ENCODE measurements at regions not wholly inside any gene's neighbourhood (a gene's known extent, or its start where the extent isn't known, plus 50 kb on each side); places are given as distances from the start of the nearest gene placed in this dataset.

DNA sequence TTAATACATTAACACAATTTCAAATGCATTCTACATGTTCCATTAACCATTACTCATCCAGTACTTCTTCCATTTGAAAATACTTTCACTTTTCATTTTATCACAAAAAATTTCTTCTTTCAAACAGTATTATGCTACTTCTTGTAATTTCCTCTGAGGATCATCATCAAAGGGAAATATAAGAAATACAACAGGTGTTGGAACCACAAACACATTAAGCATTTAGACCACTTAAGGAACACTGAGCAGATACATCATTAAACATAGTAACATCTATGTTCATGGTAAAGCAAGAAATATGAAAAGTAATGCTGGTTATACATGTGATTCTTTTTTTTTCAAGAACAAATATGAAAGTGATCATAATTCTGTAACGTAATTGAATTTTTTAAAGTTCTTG, 2207.0 kb downstream of the ARAP2 start:
- TF ChIP-seq EP300 (IDR thresholded peaks at IDR 0.05) (no peak), POLR2AphosphoS5 (IDR thresholded peaks at IDR 0.05) (no peak), POLR2A (IDR thresholded peaks at IDR 0.05; ENCODE audit: low read depth) (no peak)
- TF ChIP-seq, protein P1, sequence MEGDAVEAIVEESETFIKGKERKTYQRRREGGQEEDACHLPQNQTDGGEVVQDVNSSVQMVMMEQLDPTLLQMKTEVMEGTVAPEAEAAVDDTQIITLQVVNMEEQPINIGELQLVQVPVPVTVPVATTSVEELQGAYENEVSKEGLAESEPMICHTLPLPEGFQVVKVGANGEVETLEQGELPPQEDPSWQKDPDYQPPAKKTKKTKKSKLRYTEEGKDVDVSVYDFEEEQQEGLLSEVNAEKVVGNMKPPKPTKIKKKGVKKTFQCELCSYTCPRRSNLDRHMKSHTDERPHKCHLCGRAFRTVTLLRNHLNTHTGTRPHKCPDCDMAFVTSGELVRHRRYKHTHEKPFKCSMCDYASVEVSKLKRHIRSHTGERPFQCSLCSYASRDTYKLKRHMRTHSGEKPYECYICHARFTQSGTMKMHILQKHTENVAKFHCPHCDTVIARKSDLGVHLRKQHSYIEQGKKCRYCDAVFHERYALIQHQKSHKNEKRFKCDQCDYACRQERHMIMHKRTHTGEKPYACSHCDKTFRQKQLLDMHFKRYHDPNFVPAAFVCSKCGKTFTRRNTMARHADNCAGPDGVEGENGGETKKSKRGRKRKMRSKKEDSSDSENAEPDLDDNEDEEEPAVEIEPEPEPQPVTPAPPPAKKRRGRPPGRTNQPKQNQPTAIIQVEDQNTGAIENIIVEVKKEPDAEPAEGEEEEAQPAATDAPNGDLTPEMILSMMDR (IDR thresholded peaks at IDR 0.05), result no peak
- H3K4me3 ChIP-seq, result no peak overlapping the region
- H3K9me3 ChIP-seq, result no peaks in the 10 kb centered on the region
- intact Hi-C loops (cut with DNase I), result no loop called here
- H3K4me1 ChIP-seq, result no peaks in the 10 kb centered on the region
- no peaks in the 10 kb centered on the region for H3K27me3 ChIP-seq
- H3K27ac ChIP-seq (replicated peaks in 1 of 4), result no peak overlapping the region
- no peak for DNase-seq (ENCODE audit: extremely low spot score)
- H3K36me3 ChIP-seq, result no peaks in the 10 kb centered on the region
- 38% methylated on average over 1 of the region's 1 CpG for WGBS

DNA sequence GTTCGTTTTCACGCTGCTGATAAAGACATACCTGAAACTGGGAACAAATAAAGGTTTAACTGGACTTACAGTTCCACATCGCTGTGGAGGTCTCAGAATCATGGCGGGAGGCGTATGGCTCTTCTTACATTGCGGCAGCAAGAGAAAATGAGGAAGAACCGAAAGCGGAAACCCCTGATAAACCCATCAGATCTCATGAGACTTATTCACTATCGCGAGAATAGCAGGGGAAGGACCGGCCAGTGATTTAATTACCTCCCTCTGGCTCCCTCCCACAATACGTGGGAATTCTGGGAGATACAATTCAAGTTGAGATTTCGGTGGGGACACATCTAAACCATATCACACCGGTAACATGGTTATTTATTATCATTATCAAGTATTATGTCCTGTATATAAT, 2204.5 kb downstream of the ARAP2 start:
- intact Hi-C loops (cut with DNase I), result no loop called here
- DNase-seq (ENCODE audit: extremely low spot score), result no peak
- 95% methylated on average over 14 of the region's 14 CpGs for WGBS

DNA sequence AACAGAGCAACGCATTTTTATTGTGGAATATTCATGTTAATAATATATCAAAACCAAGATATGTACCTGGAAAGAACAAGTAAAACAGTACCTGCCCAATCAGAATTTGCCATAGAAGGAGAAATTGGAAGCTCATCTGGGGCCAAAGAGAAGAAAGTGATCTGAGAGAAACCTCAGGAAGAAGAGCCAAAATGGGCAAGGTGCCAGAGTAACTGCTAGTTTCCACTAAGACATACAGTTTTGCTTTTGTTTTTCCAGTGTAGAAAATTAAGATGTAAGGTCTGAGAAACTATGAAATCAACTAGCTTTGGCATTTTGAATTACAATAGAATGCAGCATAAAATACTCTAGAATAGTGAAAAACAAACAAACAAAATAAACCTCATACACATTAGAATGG, 2201.2 kb downstream of the ARAP2 start:
- no peaks in the 10 kb centered on the region for H3K36me3 ChIP-seq
- no peaks in the 10 kb centered on the region for H3K9me3 ChIP-seq
- no peak for DNase-seq (ENCODE audit: extremely low spot score)
- no peak overlapping the region for H3K27ac ChIP-seq (replicated peaks in 1 of 4)
- no peak overlapping the region for H3K4me3 ChIP-seq
- 95% methylated on average over 1 of the region's 1 CpG for WGBS
- H3K27me3 ChIP-seq, result no peaks in the 10 kb centered on the region
- TF ChIP-seq POLR2AphosphoS5 (IDR thresholded peaks at IDR 0.05) (no peak), EP300 (IDR thresholded peaks at IDR 0.05) (no peak), POLR2A (IDR thresholded peaks at IDR 0.05; ENCODE audit: low read depth) (no peak)
- TF ChIP-seq, protein P1 (IDR thresholded peaks at IDR 0.05), result no peak
- intact Hi-C loops (cut with DNase I), result no loop called here
- H3K4me1 ChIP-seq, result no peaks in the 10 kb centered on the region

More for the DNA sequence above, 2204.5 kb downstream of the ARAP2 start:
- Histone ChIP-seq H3K27me3 (no peaks in the 10 kb centered on the region), H3K27ac (replicated peaks in 1 of 4) (no peak overlapping the region), H3K36me3 (no peaks in the 10 kb centered on the region), H3K4me1 (no peaks in the 10 kb centered on the region), H3K9me3 (no peaks in the 10 kb centered on the region), H3K4me3 (no peak overlapping the region)
- TF ChIP-seq EP300 (IDR thresholded peaks at IDR 0.05), result no peak
- TF ChIP-seq, protein P1 (IDR thresholded peaks at IDR 0.05), result no peak
- TF ChIP-seq POLR2A (IDR thresholded peaks at IDR 0.05; ENCODE audit: low read depth), result no peak
- TF ChIP-seq POLR2AphosphoS5 (IDR thresholded peaks at IDR 0.05), result no peak

DNA sequence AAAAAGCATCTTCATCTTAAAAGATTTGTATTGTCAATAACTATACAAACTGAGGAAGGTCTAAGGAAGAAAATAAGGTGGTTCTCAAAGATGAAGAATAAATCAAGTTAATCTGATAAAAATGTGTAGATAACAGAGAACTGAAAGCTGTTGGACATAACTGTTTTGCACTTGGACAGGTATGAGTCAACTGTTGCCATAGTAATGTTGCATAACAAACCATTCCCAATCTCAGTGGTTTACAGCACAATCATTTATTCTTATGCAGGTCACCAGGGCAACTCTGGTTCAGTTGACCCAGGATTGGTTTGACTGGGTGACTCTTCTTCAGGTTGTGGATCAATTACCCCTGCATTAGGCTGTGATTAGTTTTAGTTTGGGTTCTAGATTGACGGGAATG, 2197.7 kb downstream of the ARAP2 start:
- TF ChIP-seq, protein P1 (IDR thresholded peaks at IDR 0.05), result no peak
- no peak for TF ChIP-seq POLR2A (IDR thresholded peaks at IDR 0.05; ENCODE audit: low read depth)
- no peak for TF ChIP-seq POLR2AphosphoS5 (IDR thresholded peaks at IDR 0.05)
- TF ChIP-seq EP300 (IDR thresholded peaks at IDR 0.05), result no peak
- H3K27ac ChIP-seq (replicated peaks in 1 of 4), result no peak overlapping the region
- H3K9me3 ChIP-seq, result no peaks in the 10 kb centered on the region
- intact Hi-C loops (cut with DNase I), result no loop called here
- no peaks in the 10 kb centered on the region for H3K4me1 ChIP-seq
- no peaks in the 10 kb centered on the region for H3K36me3 ChIP-seq
- WGBS, result 85% methylated on average over 1 of the region's 1 CpG
- H3K4me3 ChIP-seq, result no peak overlapping the region
- DNase-seq (ENCODE audit: extremely low spot score), result no peak
- no peaks in the 10 kb centered on the region for H3K27me3 ChIP-seq

DNA sequence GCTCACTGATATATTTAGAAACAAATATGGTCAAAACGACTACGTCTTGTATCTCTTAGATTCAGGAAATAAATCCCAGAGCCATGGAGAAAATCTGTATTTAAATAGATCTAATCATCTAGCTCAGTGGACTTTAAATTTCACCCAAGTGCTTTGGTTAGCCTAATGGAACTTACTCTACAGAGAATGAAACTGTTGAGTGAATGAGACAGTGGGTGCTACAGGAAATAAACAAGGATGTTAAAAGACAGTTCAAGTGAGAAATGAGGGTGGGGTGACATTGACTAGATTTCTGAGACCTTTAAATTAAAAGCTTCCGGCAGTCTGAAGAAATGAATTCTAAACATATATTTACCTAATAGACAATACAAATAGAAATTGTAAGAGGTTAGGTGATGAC, 2197.0 kb downstream of the ARAP2 start:
- no peaks in the 10 kb centered on the region for H3K4me1 ChIP-seq
- TF ChIP-seq EP300 (IDR thresholded peaks at IDR 0.05) (no peak), POLR2AphosphoS5 (IDR thresholded peaks at IDR 0.05) (no peak), POLR2A (IDR thresholded peaks at IDR 0.05; ENCODE audit: low read depth) (no peak)
- TF ChIP-seq, protein P1 (IDR thresholded peaks at IDR 0.05), result no peak
- no peaks in the 10 kb centered on the region for H3K27me3 ChIP-seq
- 67% methylated on average over 3 of the region's 3 CpGs for WGBS
- intact Hi-C loops (cut with DNase I), result no loop called here
- DNase-seq (ENCODE audit: extremely low spot score), result no peak
- H3K4me3 ChIP-seq, result no peak overlapping the region
- H3K36me3 ChIP-seq, result no peaks in the 10 kb centered on the region
- H3K9me3 ChIP-seq, result no peaks in the 10 kb centered on the region
- H3K27ac ChIP-seq (replicated peaks in 1 of 4), result no peak overlapping the region
